ENCODE measurements at regions not wholly inside any gene's neighbourhood (a gene's known extent, or its start where the extent isn't known, plus 50 kb on each side); places are given as distances from the start of the nearest gene placed in this dataset.
A peak's percentile ranks its signal among the peaks of the same experiment; 100 is the strongest.
"Not testable (repeated sequence)": the region's sequence is repeated elsewhere in the genome, so short reads cannot be mapped to it uniquely, and the experiment has no call there.

DNA sequence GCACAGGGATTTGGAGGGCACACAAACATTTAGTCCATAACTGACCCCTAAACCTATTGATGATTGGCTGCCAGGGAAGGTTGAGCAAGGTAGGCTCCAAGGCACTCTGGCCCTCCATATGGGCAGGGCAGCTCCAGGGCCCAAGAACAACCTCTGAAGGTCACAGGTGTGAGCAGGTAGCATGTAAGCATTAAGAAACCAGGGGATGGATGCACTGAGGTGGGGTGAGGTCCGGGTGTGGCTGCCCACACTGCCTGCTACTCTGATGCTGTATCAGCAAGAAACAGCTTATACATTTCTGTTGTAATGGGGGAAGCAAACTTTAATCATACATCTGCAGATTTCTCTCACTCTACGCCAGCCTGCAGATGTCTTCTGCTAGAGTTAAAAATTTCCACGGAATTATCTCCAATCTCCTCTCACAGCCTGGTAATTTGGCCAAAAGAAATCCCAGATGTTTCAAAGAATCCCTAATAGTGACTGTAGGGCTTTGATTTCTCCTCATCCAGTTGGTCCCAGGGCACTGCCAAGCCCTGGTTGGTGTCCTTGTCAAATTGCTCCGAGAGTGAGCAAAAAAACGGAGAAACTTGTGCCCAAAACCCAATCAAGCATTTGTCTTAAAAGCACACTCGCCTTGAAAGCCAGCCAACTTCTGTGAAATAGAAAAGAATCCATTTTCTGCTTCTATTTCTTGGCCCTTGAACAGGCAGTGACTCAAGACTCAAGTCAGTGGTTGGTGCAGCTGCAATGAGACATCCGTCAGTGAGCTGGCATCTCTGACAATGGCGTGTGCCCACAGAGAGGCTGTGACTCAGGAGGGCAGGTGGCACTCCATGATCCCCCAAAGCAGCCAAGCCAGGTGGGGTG lies 72.5 kb upstream of the MRI1 start:
- 11 to 12% methylated on average over 8 of the region's 8 CpGs for WGBS, 2 donors
- Histone ChIP-seq H3K27me3 (ENCODE audit: control insufficient read depth in 1 of 2, insufficient read depth in 2 of 2, low read length in 1 of 2) (no peaks in the 10 kb centered on the region), H3K36me3 (ENCODE audit: control insufficient read depth in 1 of 2, insufficient read depth in 2 of 2, low read length in 1 of 2) (no peaks in the 10 kb centered on the region), H3K4me3 (ENCODE audit: low read length in 2 of 2) (no peak overlapping the region), H3K9me3 (ENCODE audit: control insufficient read depth, low read length) (no peaks in the 10 kb centered on the region), H3K4me1 (ENCODE audit: control insufficient read depth in 1 of 2, insufficient read depth in 2 of 2, low read length in 2 of 2) (no peaks in the 10 kb centered on the region), H3K27ac (ENCODE audit: low read depth in 1 of 2, low read length in 2 of 2) (no peak overlapping the region)
- ATAC-seq (ENCODE audit: low FRiP score) (no peak), DNase-seq (peak in 1 of 2 donors; percentile 42)
- intact Hi-C loops (cut with DNase I): no loop called here

DNA sequence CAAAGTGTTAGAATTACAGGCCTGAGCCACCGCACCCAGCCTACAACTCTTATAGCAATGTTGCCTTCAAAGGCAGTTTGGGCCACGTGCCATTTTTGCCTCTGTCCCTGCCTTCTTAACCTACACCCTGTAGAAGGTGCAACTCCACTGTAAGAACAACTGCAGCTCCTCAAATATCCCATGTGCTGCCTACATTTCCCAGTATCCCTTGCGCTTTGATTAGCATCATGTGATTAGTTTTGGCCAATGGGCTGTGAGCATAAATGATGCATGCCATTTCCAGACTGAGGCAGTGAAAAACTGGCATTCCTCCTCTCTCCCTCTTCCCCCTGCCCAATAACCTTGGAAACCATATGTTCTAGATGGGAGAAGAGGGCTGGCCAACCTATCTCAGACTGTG lies 75.2 kb upstream of the MRI1 start:
- ATAC-seq (ENCODE audit: low FRiP score) (no peak), DNase-seq (no peak)
- no peak overlapping the region for H3K27ac ChIP-seq (ENCODE audit: low read depth in 1 of 2, low read length in 2 of 2)
- H3K4me3 ChIP-seq (ENCODE audit: low read length in 2 of 2): no peak overlapping the region
- intact Hi-C loops (cut with DNase I): no loop called here
- H3K9me3 ChIP-seq (ENCODE audit: control insufficient read depth, low read length): no peaks in the 10 kb centered on the region
- WGBS, 2 donors: 85% methylated on average over 3 of the region's 3 CpGs
- H3K4me1 ChIP-seq (ENCODE audit: control insufficient read depth in 1 of 2, insufficient read depth in 2 of 2, low read length in 2 of 2): no peaks in the 10 kb centered on the region
- H3K27me3 ChIP-seq (ENCODE audit: control insufficient read depth in 1 of 2, insufficient read depth in 2 of 2, low read length in 1 of 2): no peaks in the 10 kb centered on the region
- no peaks in the 10 kb centered on the region for H3K36me3 ChIP-seq (ENCODE audit: control insufficient read depth in 1 of 2, insufficient read depth in 2 of 2, low read length in 1 of 2)

DNA sequence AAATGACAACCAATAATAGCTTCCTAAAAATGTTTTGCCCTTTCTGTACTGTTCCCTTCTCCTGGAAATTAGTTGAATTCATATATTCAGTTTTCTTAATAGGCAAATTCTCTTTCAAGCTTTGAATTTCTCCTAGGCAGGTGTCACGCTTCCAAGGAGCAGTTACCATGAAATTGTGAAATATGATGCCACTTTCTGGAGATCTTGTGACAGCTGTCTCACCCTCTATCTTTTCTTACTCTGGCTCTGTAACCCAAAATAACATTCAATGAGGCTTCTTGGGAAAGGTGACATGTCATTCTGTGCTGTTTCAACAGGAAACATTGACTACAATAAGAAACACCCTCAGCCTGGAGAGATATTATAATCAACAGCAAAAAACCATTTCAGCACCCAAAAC lies 80.3 kb upstream of the MRI1 start:
- Histone ChIP-seq H3K9me3 (ENCODE audit: control insufficient read depth, low read length) (peaks cover 9% of the 10 kb centered on the region), H3K27me3 (ENCODE audit: control insufficient read depth in 1 of 2, insufficient read depth in 2 of 2, low read length in 1 of 2) (no peaks in the 10 kb centered on the region), H3K36me3 (ENCODE audit: control insufficient read depth in 1 of 2, insufficient read depth in 2 of 2, low read length in 1 of 2) (no peaks in the 10 kb centered on the region), H3K4me3 (ENCODE audit: low read length in 2 of 2) (no peak overlapping the region), H3K27ac (ENCODE audit: low read depth in 1 of 2, low read length in 2 of 2) (no peak overlapping the region), H3K4me1 (ENCODE audit: control insufficient read depth in 1 of 2, insufficient read depth in 2 of 2, low read length in 2 of 2) (no peaks in the 10 kb centered on the region)
- WGBS, 2 donors: 94 to 96% methylated on average over 1 of the region's 1 CpG
- DNase-seq (no peak), ATAC-seq (ENCODE audit: low FRiP score) (no peak)
- intact Hi-C loops (cut with DNase I): no loop called here

DNA sequence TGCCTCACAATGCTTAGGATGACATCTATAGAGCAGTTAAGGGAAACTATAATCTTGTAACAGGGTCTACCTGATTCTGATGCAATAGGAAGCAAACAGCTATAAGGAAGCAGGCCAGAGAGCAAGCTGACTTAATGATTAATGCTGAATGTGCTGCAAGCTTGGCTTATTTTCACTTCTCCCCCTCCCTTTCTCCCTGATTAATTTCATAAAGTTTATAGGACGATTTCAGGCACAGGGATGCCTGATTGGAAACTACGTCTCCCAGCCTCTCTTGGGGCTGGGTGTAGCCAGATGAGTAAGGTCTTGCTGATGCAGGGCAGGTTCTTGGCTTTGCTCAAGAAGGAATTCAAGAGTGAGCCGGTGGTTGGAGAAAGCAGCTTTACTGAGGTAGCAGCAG lies 82.8 kb upstream of the MRI1 start:
- 40 to 43% methylated on average over 3 of the region's 3 CpGs for WGBS, 2 donors
- Histone ChIP-seq H3K27me3 (ENCODE audit: control insufficient read depth in 1 of 2, insufficient read depth in 2 of 2, low read length in 1 of 2) (no peaks in the 10 kb centered on the region), H3K9me3 (ENCODE audit: control insufficient read depth, low read length) (peaks cover 11% of the 10 kb centered on the region), H3K4me3 (ENCODE audit: low read length in 2 of 2) (no peak overlapping the region), H3K27ac (ENCODE audit: low read depth in 1 of 2, low read length in 2 of 2) (no peak overlapping the region), H3K36me3 (ENCODE audit: control insufficient read depth in 1 of 2, insufficient read depth in 2 of 2, low read length in 1 of 2) (no peaks in the 10 kb centered on the region), H3K4me1 (ENCODE audit: control insufficient read depth in 1 of 2, insufficient read depth in 2 of 2, low read length in 2 of 2) (no peaks in the 10 kb centered on the region)
- intact Hi-C loops (cut with DNase I): no loop called here
- DNase-seq (no peak), ATAC-seq (ENCODE audit: low FRiP score) (no peak)

DNA sequence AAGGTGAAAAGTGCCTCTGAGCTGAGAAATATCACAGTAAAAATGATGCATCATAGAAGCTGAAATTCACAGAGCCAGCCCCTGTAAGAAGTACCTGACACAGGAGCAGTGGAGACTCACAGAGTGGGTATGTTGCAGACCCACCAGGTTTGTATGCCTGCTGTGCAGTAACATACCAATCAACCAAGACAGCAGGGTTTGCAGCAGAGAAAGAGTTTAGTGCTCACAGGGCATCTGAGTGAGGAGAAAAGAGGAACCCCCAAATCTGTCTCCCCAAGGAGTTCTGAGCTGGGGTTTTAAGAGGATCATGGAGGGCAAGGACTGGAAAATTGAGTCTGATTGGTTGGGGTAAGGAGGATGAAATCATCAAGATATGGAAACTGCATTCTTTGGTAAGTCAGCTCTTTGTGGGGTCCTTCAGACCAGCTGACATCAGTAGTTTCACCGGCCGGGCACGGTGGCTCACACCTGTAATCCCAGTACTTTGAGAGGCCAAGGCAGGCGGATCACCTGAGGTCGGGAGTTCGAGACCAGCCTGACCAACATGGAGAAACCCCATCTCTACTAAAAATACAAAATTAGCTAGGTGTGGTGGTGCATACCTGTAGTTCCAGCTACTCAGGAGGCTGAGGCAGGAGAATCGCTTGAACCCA lies 83.5 kb upstream of the MRI1 start:
- intact Hi-C loops (cut with DNase I); ATAC-seq (ENCODE audit: low FRiP score); H3K4me1 ChIP-seq (ENCODE audit: control insufficient read depth in 1 of 2, insufficient read depth in 2 of 2, low read length in 2 of 2); H3K4me3 ChIP-seq (ENCODE audit: low read length in 2 of 2); H3K27me3 ChIP-seq (ENCODE audit: control insufficient read depth in 1 of 2, insufficient read depth in 2 of 2, low read length in 1 of 2); H3K36me3 ChIP-seq (ENCODE audit: control insufficient read depth in 1 of 2, insufficient read depth in 2 of 2, low read length in 1 of 2); DNase-seq; H3K27ac ChIP-seq (ENCODE audit: low read depth in 1 of 2, low read length in 2 of 2): not testable (repeated sequence)
- 93 to 96% methylated on average over 5 to 7 of the region's 7 CpGs for WGBS, 2 donors
- H3K9me3 ChIP-seq (ENCODE audit: control insufficient read depth, low read length): peaks cover 11% of the 10 kb centered on the region

DNA sequence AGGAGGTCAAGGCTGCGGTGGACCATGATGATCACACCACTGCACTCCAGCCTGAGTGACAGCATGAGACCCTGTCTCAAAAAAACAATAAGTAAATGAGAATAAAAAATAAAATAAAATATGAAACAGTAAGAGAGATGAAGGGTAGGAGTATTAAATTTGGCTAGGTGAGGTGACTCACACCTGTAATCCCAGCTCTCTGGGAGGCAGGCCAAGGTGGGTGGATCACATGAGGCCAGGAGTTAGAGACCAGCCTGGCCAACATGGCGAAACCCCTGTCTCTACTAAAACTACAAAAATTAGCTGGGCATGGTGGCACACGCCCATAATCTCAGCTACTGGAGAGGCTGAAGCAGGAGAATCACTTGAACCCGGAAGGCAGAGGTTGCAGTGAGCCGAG lies 87.4 kb upstream of the MRI1 start:
- H3K36me3 ChIP-seq (ENCODE audit: control insufficient read depth in 1 of 2, insufficient read depth in 2 of 2, low read length in 1 of 2); H3K27ac ChIP-seq (ENCODE audit: low read depth in 1 of 2, low read length in 2 of 2); H3K4me3 ChIP-seq (ENCODE audit: low read length in 2 of 2); DNase-seq; intact Hi-C loops (cut with DNase I); H3K27me3 ChIP-seq (ENCODE audit: control insufficient read depth in 1 of 2, insufficient read depth in 2 of 2, low read length in 1 of 2); H3K4me1 ChIP-seq (ENCODE audit: control insufficient read depth in 1 of 2, insufficient read depth in 2 of 2, low read length in 2 of 2); ATAC-seq (ENCODE audit: low FRiP score): not testable (repeated sequence)
- 90% methylated on average over 5 of the region's 5 CpGs for WGBS, 2 donors
- peaks cover 12% of the 10 kb centered on the region for H3K9me3 ChIP-seq (ENCODE audit: control insufficient read depth, low read length)

DNA sequence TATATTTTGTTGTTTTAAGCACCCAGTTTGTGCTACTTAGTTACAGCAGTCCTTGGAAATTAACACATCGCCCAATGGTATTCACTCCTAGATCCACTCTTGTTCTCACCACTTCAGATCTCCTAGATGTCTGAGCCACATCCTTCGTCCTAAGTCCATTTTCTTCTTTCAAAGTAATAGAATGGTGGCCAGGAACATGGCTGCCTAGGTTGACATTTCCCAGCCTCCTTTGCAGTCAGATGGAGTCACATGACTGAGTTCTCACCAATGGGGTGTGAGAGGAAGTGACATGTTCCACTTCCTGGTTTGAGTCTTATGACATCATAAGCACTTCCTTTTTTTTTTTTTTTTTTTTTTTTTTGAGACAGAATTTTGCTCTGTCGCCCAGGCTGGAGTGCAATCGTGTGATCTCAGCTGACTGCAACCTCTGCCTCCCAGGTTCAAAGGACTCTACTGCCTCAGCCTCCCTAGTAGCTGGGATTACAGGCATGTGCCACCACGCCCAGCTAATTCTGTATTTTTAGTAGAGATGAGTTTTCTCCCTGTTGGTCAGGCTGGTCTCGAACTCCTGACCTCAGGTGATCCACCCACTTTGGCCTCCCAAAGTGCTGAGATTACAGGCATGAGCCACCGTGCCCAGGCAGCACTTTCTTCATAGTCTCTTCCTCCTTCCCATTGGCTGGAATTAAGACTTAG lies 91.7 kb upstream of the MRI1 start:
- H3K4me1 ChIP-seq (ENCODE audit: control insufficient read depth in 1 of 2, insufficient read depth in 2 of 2, low read length in 2 of 2); H3K27ac ChIP-seq (ENCODE audit: low read depth in 1 of 2, low read length in 2 of 2); H3K27me3 ChIP-seq (ENCODE audit: control insufficient read depth in 1 of 2, insufficient read depth in 2 of 2, low read length in 1 of 2); ATAC-seq (ENCODE audit: low FRiP score); DNase-seq; H3K36me3 ChIP-seq (ENCODE audit: control insufficient read depth in 1 of 2, insufficient read depth in 2 of 2, low read length in 1 of 2); H3K9me3 ChIP-seq (ENCODE audit: control insufficient read depth, low read length); intact Hi-C loops (cut with DNase I); H3K4me3 ChIP-seq (ENCODE audit: low read length in 2 of 2): not testable (repeated sequence)
- WGBS, 2 donors: 94 to 95% methylated on average over 7 of the region's 7 CpGs

DNA sequence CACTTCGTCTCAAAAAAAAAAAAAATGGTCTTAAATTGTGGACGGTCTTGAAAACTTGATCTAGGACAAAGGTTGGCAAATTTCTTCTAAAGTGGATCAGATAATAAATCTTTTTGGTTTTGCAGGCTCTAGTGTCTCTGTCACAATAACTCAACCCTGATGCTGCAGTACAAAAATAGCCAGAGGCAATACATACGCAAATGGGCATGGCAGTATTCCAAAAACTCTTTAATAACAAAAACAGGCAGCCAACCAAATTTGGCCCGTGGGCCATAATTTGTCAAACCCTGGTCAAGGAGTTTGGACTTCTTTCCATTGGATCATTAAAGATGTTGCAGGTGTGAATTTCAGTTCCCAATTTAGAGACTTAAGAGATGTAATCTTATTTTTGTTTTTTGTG lies 93.5 kb upstream of the MRI1 start:
- intact Hi-C loops (cut with DNase I): no loop called here
- Histone ChIP-seq H3K27me3 (ENCODE audit: control insufficient read depth in 1 of 2, insufficient read depth in 2 of 2, low read length in 1 of 2) (no peaks in the 10 kb centered on the region), H3K9me3 (ENCODE audit: control insufficient read depth, low read length) (peaks cover 2% of the 10 kb centered on the region), H3K27ac (ENCODE audit: low read depth in 1 of 2, low read length in 2 of 2) (no peak overlapping the region), H3K4me3 (ENCODE audit: low read length in 2 of 2) (no peak overlapping the region), H3K4me1 (ENCODE audit: control insufficient read depth in 1 of 2, insufficient read depth in 2 of 2, low read length in 2 of 2) (no peaks in the 10 kb centered on the region), H3K36me3 (ENCODE audit: control insufficient read depth in 1 of 2, insufficient read depth in 2 of 2, low read length in 1 of 2) (no peaks in the 10 kb centered on the region)
- DNase-seq: no peak
- ATAC-seq (ENCODE audit: low FRiP score): no peak
- WGBS, 2 donors: 38 to 40% methylated on average over 4 of the region's 4 CpGs

All from aorta (tissue), 5 donors.